ENCODE measurements at regions not wholly inside any gene's neighbourhood (a gene's known extent, or its start where the extent isn't known, plus 50 kb on each side); places are given as distances from the start of the nearest gene placed in this dataset.

GRCh38 chr2:126586317-126586716 lies 69.6 kb upstream of the GYPC start:
- Histone ChIP-seq H3K79me1 (ENCODE audit: low read depth in 1 of 2, low read length in 2 of 2) (no peaks in the 10 kb centered on the region), H4K5ac (ENCODE audit: low read depth, low read length) (no peak overlapping the region), H4K20me1 (ENCODE audit: insufficient read depth, low read length) (no peaks in the 10 kb centered on the region), H3K27me3 (ENCODE audit: control insufficient read depth, insufficient read depth, low read length) (no peaks in the 10 kb centered on the region), H3K9me1 (ENCODE audit: insufficient read depth, low read length) (no peaks in the 10 kb centered on the region), H2BK5ac (ENCODE audit: low read depth, low read length, poor library complexity, severe bottlenecking) (no peak overlapping the region), H3K4me3 (ENCODE audit: insufficient read depth, low read depth, low read length) (no peak overlapping the region), H3K36me3 (ENCODE audit: control insufficient read depth, insufficient read depth, low read length) (no peaks in the 10 kb centered on the region), H4K91ac (ENCODE audit: insufficient read depth, low read depth, low read length) (no peak overlapping the region), H2BK20ac (ENCODE audit: low read depth, low read length) (no peak overlapping the region), H3K4me2 (ENCODE audit: low read depth, low read length) (no peak overlapping the region), H3K4me1 (ENCODE audit: control insufficient read depth, insufficient read depth, low read length) (no peaks in the 10 kb centered on the region), H3K9ac (ENCODE audit: low read depth, low read length) (no peak overlapping the region), H3K18ac (ENCODE audit: low read depth, low read length) (no peak overlapping the region), H2AFZ (replicated peaks; ENCODE audit: low read length, poor library complexity) (peak overlapping the region; percentile 41), H3K27ac (ENCODE audit: insufficient read depth, low read length) (no peak overlapping the region), H4K8ac (ENCODE audit: low read depth in 2 of 2, low read length in 2 of 2) (no peak overlapping the region), H3K14ac (replicated peaks; ENCODE audit: low read depth, low read length) (no peak overlapping the region), H2AK9ac (replicated peaks; ENCODE audit: low read depth, low read length, poor library complexity) (no peak overlapping the region), H3K9me3 (ENCODE audit: control insufficient read depth, insufficient read depth, low read length) (no peaks in the 10 kb centered on the region), H3K4ac (ENCODE audit: low read depth, low read length) (no peak overlapping the region), H2AK5ac (ENCODE audit: low read depth, low read length) (no peak overlapping the region), H3K23ac (ENCODE audit: low read depth, low read length) (no peak overlapping the region), H2BK120ac (ENCODE audit: low read depth, low read length) (no peak overlapping the region), H2BK15ac (ENCODE audit: low read depth, low read length) (no peak overlapping the region), H3K56ac (ENCODE audit: extremely low read depth, insufficient read depth, low read length) (no peak overlapping the region)
- DNase-seq = no peak
- ChIA-PET POLR2A (ENCODE audit: unreplicated experiment) (no interaction called here), CTCF (no interaction called here)
- no TSS peak for BruUV-seq (replicated peaks)
- 68% methylated on average over 5 of the region's 8 CpGs; no CpG with 5 or more reads in 1 of the 2 experiments for WGBS, 2 experiments (ENCODE audit: extremely low coverage in 2 of 2, insufficient read length in 1 of 2)
- TF ChIP-seq USF2 (IDR thresholded peaks at IDR 0.05; ENCODE audit: low read depth, low read length) (no peak), MAZ (IDR thresholded peaks at IDR 0.05; ENCODE audit: borderline replicate concordance, low read depth, low read length) (no peak), FOS (IDR thresholded peaks at IDR 0.05; ENCODE audit: low read depth, low read length) (no peak), RCOR1 (IDR thresholded peaks at IDR 0.05; ENCODE audit: insufficient replicate concordance, low read length) (no peak), CTCF (conservative IDR thresholded peaks at IDR 0.05; ENCODE audit: low read depth, low read length) (no peak), NFE2L2 (IDR thresholded peaks at IDR 0.05; ENCODE audit: low read depth, low read length) (no peak), CEBPB (IDR thresholded peaks at IDR 0.05; ENCODE audit: low read depth, low read length) (no peak), BHLHE40 (IDR thresholded peaks at IDR 0.05; ENCODE audit: low read depth, low read length) (no peak), SMC3 (IDR thresholded peaks at IDR 0.05; ENCODE audit: low read depth, low read length) (no peak), ELK1 (IDR thresholded peaks at IDR 0.05; ENCODE audit: borderline replicate concordance, low read depth, low read length) (no peak), MXI1 (IDR thresholded peaks at IDR 0.05; ENCODE audit: borderline replicate concordance, low read depth, low read length) (no peak), CHD1 (IDR thresholded peaks at IDR 0.05; ENCODE audit: low read depth, low read length) (no peak), RFX5 (IDR thresholded peaks at IDR 0.05; ENCODE audit: low read depth, low read length) (no peak)
- no peak for ATAC-seq (ENCODE audit: low read depth)
- intact Hi-C loops (cut with micrococcal nuclease) (no loop called here), in situ Hi-C loops (cut with MboI; ENCODE audit: low sequenced_read_pairs) (no loop called here), dilution Hi-C loops (cut with HindIII; ENCODE audit: low sequenced_read_pairs, unreplicated experiment) (no loop called here)

Measured in IMR-90 (cell line).